Sigmoid colon (tissue), 6 donors: ENCODE measurements at regions not wholly inside any gene's neighbourhood (a gene's known extent, or its start where the extent isn't known, plus 50 kb on each side); places are given as distances from the start of the nearest gene placed in this dataset.

Experiments
- DNase-seq: peaks from one replicate; pipeline ENCODE4 v3.0.0-alpha.2; 2019
- H3K27ac ChIP-seq, 4 donors: fragments of 200-600 bp; sonication (generic); one replicate each; pipeline ENCODE4 v1.5.1; 2016 to 2019; ENCODE audit warnings: mild to moderate bottlenecking in 1 of 4
- H3K27me3 ChIP-seq, 3 donors: fragments of 200-600 bp; sonication (generic); one replicate each; pipeline ENCODE4 v1.5.1; 2019; ENCODE audit warnings: mild to moderate bottlenecking in 1 of 3
- H3K36me3 ChIP-seq, 4 donors: fragments of 200-600 bp; sonication (generic); one replicate each; pipeline ENCODE4 v1.5.1; 2016 to 2019
- H3K4me1 ChIP-seq, 4 donors: fragments of 200-600 bp; sonication (generic); one replicate each; pipeline ENCODE4 v1.5.1; 2017 to 2019
- H3K4me3 ChIP-seq, 4 donors: fragments of 200-600 bp; sonication (generic); one replicate each; pipeline ENCODE4 v1.5.1; 2017 to 2019; ENCODE audit warnings: mild to moderate bottlenecking in 2 of 4, moderate library complexity in 1 of 4
- H3K9me3 ChIP-seq, 4 donors: fragments of 200-600 bp in 3 of 4; sonication (generic) in 3 of 4; one replicate each; pipeline versions ENCODE4 v1.5.1 to v1.6.1; 2013 to 2019
- EP300 ChIP-seq, 4 donors: sonication (generic); formaldehyde crosslinking; IDR thresholded peaks; one replicate each; pipeline ENCODE4 v1.6.1; 2017; ENCODE audit warnings: antibody characterized with exemption in 4 of 4
- POLR2A ChIP-seq, 2 donors: fragments of 450-650 bp; IDR thresholded peaks; one replicate each; pipeline ENCODE4 v1.6.1; 2016; ENCODE audit warnings: antibody characterized with exemption in 2 of 2, mild to moderate bottlenecking in 2 of 2, moderate library complexity in 2 of 2
- POLR2AphosphoS5 ChIP-seq, 4 donors: sonication (generic); formaldehyde crosslinking; IDR thresholded peaks; one replicate each; pipeline ENCODE4 v1.6.1; 2017; ENCODE audit warnings: antibody characterized with exemption in 4 of 4
- WGBS, 2 donors: extraction: QIAGEN DNeasy Blood & Tissue Kit; methylation state at CpG; one replicate each; pipeline ENCODE4 v1.1.7; 2013; 5-methylcytosine and 5-hydroxymethylcytosine counted together
- intact Hi-C: fragments of 100-400 bp; cut with DNase I; formaldehyde crosslinking; loops from one replicate; pipeline ENCODE4 v1.15.1; 2023
- TF ChIP-seq, protein P1 (sequence below), 4 experiments: fragments of 450-650 bp in 3 of 4; fragments of 200-600 bp in 1 of 4; IDR thresholded peaks; one replicate each; pipeline ENCODE4 v1.5.1; 2016 to 2019; ENCODE audit warnings: antibody characterized with exemption in 4 of 4, mild to moderate bottlenecking in 3 of 4, moderate library complexity in 2 of 4
- donor health status: healthy with polysubstance abuse.
- donor health status: healthy.

DNA sequence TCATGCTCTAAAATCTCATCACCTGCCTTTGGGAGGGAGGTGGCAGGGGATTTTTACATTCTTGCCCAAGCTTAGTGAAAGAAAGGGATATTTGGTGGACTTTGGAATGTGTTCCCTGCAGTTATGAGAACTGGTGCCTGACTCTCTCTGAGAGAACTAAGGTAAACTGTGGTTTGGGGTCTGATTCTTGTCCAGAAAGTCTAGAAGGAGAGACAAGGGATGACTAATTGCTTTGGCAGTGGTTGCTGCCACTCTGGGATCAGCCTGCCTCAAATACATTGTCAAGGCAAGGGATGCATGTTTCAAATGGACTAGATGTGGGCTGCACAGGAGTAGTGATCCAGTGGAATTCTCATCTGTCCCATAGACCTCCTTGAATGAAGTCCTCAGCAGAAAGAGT lies 115.2 kb downstream of the DDIT4L start:
- no peak for DNase-seq
- intact Hi-C loops, result no loop called here
- no peak overlapping the region for H3K4me3 ChIP-seq
- H3K27ac ChIP-seq, result no peak overlapping the region
- H3K9me3 ChIP-seq, result no peaks in the 10 kb centered on the region
- no peaks in the 10 kb centered on the region for H3K36me3 ChIP-seq
- TF ChIP-seq POLR2A (IDR thresholded peaks at IDR 0.05) (no peak), EP300 (IDR thresholded peaks at IDR 0.05) (no peak), POLR2AphosphoS5 (IDR thresholded peaks at IDR 0.05) (no peak)
- TF ChIP-seq, protein P1, sequence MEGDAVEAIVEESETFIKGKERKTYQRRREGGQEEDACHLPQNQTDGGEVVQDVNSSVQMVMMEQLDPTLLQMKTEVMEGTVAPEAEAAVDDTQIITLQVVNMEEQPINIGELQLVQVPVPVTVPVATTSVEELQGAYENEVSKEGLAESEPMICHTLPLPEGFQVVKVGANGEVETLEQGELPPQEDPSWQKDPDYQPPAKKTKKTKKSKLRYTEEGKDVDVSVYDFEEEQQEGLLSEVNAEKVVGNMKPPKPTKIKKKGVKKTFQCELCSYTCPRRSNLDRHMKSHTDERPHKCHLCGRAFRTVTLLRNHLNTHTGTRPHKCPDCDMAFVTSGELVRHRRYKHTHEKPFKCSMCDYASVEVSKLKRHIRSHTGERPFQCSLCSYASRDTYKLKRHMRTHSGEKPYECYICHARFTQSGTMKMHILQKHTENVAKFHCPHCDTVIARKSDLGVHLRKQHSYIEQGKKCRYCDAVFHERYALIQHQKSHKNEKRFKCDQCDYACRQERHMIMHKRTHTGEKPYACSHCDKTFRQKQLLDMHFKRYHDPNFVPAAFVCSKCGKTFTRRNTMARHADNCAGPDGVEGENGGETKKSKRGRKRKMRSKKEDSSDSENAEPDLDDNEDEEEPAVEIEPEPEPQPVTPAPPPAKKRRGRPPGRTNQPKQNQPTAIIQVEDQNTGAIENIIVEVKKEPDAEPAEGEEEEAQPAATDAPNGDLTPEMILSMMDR (IDR thresholded peaks at IDR 0.05), result no peak
- no peaks in the 10 kb centered on the region for H3K4me1 ChIP-seq
- H3K27me3 ChIP-seq, result no peaks in the 10 kb centered on the region

DNA sequence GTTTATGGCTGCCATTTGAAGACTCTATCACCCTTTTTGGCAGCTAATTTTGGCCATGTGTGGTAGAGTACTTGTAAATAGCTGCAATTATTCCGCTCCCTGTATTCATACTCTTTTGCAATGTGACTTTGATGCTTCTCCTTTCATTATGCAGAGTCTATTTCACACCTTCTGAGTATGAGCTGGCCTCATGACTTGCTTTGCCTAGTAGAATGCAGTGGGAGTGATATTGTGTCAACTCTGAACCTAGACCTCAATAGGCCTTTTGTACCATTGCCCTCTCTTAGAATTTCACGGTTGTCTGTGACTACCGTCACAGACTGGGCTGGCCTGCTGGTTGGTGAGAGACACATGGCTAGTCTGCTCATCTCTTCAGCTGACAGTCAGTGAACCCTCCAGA lies 118.8 kb downstream of the DDIT4L start:
- 90 to 93% methylated on average over 3 of the region's 3 CpGs for WGBS, 2 donors
- no peak overlapping the region for H3K4me3 ChIP-seq
- H3K27ac ChIP-seq, result no peak overlapping the region
- TF ChIP-seq EP300 (IDR thresholded peaks at IDR 0.05) (no peak), POLR2A (IDR thresholded peaks at IDR 0.05) (no peak)
- DNase-seq, result no peak
- intact Hi-C loops, result no loop called here
- H3K4me1 ChIP-seq, result no peaks in the 10 kb centered on the region
- H3K36me3 ChIP-seq, result no peaks in the 10 kb centered on the region
- H3K9me3 ChIP-seq, result no peaks in the 10 kb centered on the region
- no peaks in the 10 kb centered on the region for H3K27me3 ChIP-seq

DNA sequence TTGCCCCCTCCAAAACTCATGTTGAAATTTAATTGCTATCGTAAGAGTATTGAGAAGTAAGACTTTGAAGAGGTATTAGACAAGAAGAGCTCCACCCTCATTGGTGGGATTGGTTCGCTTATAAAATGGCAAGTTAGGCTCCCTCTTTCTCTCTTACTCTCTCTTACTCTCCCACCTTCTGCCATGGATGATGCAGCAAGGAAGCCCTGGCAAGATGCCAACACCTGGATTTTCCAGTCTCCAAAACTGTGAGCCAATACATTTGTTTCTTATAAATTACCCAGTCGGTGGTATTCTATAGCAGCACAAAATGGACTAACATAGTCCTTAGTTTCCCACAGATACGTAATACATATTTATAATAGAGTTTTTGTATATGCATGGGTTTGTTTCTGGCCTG lies 119.4 kb downstream of the DDIT4L start:
- intact Hi-C loops, result no loop called here
- 92 to 96% methylated on average over 4 of the region's 4 CpGs for WGBS, 2 donors
- no peak overlapping the region for H3K27ac ChIP-seq
- H3K36me3 ChIP-seq, result no peaks in the 10 kb centered on the region
- DNase-seq, result no peak
- H3K4me3 ChIP-seq, result no peak overlapping the region
- TF ChIP-seq, protein P1 (IDR thresholded peaks at IDR 0.05), result no peak
- no peak for TF ChIP-seq POLR2AphosphoS5 (IDR thresholded peaks at IDR 0.05)
- TF ChIP-seq EP300 (IDR thresholded peaks at IDR 0.05), result no peak
- no peak for TF ChIP-seq POLR2A (IDR thresholded peaks at IDR 0.05)
- H3K9me3 ChIP-seq, result no peaks in the 10 kb centered on the region
- H3K27me3 ChIP-seq, result no peaks in the 10 kb centered on the region
- H3K4me1 ChIP-seq, result no peaks in the 10 kb centered on the region

DNA sequence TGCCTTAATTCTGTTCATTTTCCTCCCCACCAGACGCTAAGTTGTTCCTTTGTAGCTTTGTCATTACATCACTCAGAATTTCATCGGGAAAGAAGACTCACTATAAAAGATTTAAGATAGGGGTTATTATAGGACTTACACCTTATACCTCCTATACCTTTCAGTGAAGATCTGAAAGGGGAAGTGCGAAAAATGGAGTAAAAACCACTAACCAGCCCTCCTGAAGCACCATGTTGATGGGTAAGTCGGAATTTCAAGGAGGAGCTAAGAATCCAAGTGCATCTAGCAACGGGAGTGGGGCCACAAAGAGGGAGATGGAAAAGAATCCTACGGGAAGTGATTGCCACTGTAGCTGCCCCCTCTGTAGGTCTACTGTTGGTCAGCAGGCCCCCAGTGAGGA lies 119.1 kb upstream of the H2AZ1 start:
- H3K9me3 ChIP-seq, result no peaks in the 10 kb centered on the region
- H3K4me3 ChIP-seq, result no peak overlapping the region
- intact Hi-C loops, result no loop called here
- H3K27ac ChIP-seq, result no peak overlapping the region
- no peaks in the 10 kb centered on the region for H3K27me3 ChIP-seq
- DNase-seq, result no peak
- no peak for TF ChIP-seq POLR2AphosphoS5 (IDR thresholded peaks at IDR 0.05)
- TF ChIP-seq POLR2A (IDR thresholded peaks at IDR 0.05), result no peak
- no peak for TF ChIP-seq EP300 (IDR thresholded peaks at IDR 0.05)
- TF ChIP-seq, protein P1 (IDR thresholded peaks at IDR 0.05), result no peak
- H3K4me1 ChIP-seq, result no peaks in the 10 kb centered on the region
- 81 to 85% methylated on average over 6 of the region's 6 CpGs for WGBS, 2 donors
- no peaks in the 10 kb centered on the region for H3K36me3 ChIP-seq

DNA sequence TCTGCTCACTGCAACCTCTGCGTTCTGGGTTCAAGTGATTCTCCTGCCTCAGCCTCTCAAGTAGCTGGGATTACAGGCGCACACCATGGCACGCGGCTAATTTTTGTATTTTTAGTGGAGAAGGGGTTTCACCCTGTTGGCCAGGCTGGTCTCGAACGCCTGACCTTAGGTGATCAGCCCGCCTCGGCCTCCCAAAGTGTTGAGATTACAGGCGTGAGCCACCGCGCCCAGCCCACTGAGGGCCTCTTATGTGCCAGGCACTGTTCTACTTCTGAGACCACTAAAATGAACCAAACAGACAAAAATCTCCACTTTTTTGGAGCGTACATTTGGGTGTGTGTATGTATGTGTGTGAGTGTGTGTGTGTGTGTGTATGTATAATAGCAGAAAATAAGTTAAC lies 117.2 kb upstream of the H2AZ1 start:
- Histone ChIP-seq H3K4me1 (no peaks in the 10 kb centered on the region), H3K27ac (no peak overlapping the region), H3K27me3 (no peaks in the 10 kb centered on the region), H3K4me3 (no peak overlapping the region), H3K36me3 (no peaks in the 10 kb centered on the region), H3K9me3 (no peaks in the 10 kb centered on the region)
- 93 to 95% methylated on average over 12 of the region's 12 CpGs for WGBS, 2 donors
- no peak for TF ChIP-seq EP300 (IDR thresholded peaks at IDR 0.05)
- TF ChIP-seq, protein P1 (IDR thresholded peaks at IDR 0.05), result no peak
- no peak for TF ChIP-seq POLR2A (IDR thresholded peaks at IDR 0.05)
- TF ChIP-seq POLR2AphosphoS5 (IDR thresholded peaks at IDR 0.05), result no peak
- DNase-seq, result no peak
- intact Hi-C loops, result no loop called here
